ENCODE measurements at regions not wholly inside any gene's neighbourhood (a gene's known extent, or its start where the extent isn't known, plus 50 kb on each side); places are given as distances from the start of the nearest gene placed in this dataset.

GRCh38 chr15:47824147-47824546 is 106.8 kb downstream of the SEMA6D start:
- no peak for DNase-seq

GRCh38 chr15:47829667-47830066 is 112.4 kb downstream of the SEMA6D start:
- DNase-seq = no peak

- DNase-seq = no peak
Observed at GRCh38 chr15:47834093-47834492, 116.8 kb downstream of the SEMA6D start.

GRCh38 chr15:47839233-47839825 is 122.0 kb downstream of the SEMA6D start:
- no peak for DNase-seq

- DNase-seq = no peak
Observed at GRCh38 chr15:47843124-47843663, 125.9 kb downstream of the SEMA6D start.

- no peak for DNase-seq
Observed at GRCh38 chr15:47844437-47844836, 127.1 kb downstream of the SEMA6D start.

- no peak for DNase-seq
Observed at GRCh38 chr15:47846128-47846868, 129.0 kb downstream of the SEMA6D start.

GRCh38 chr15:47846876-47847275 is 129.6 kb downstream of the SEMA6D start:
- DNase-seq = no peak

GRCh38 chr15:47856071-47856470 is 138.8 kb downstream of the SEMA6D start:
- no peak for DNase-seq

- DNase-seq = no peak
Observed at GRCh38 chr15:47857014-47857775, 139.9 kb downstream of the SEMA6D start.

- no peak for DNase-seq
Observed at GRCh38 chr15:47857776-47858167, 140.5 kb downstream of the SEMA6D start.

- no peak for DNase-seq
Observed at GRCh38 chr15:47861111-47861903, 144.0 kb downstream of the SEMA6D start.

- no peak for DNase-seq
Observed at GRCh38 chr15:47862402-47862801, 145.1 kb downstream of the SEMA6D start.

GRCh38 chr15:47866446-47866845 is 149.1 kb downstream of the SEMA6D start:
- no peak for DNase-seq

GRCh38 chr15:47870300-47870955 is 153.1 kb downstream of the SEMA6D start:
- no peak for DNase-seq

- no peak for DNase-seq
Observed at GRCh38 chr15:47870956-47871625, 153.8 kb downstream of the SEMA6D start.

GRCh38 chr15:47872208-47872607 is 154.9 kb downstream of the SEMA6D start:
- no peak for DNase-seq

GRCh38 chr15:47872869-47873432 is 155.6 kb downstream of the SEMA6D start:
- DNase-seq = no peak

- DNase-seq = no peak
Observed at GRCh38 chr15:47876986-47877385, 159.7 kb downstream of the SEMA6D start.

GRCh38 chr15:47877836-47878235 is 160.5 kb downstream of the SEMA6D start:
- DNase-seq = no peak

- DNase-seq = no peak
Observed at GRCh38 chr15:47885920-47886319, 168.6 kb downstream of the SEMA6D start.

Data from CD4-positive, alpha-beta T cell treated with Interleukin-17A for 1 hour (primary cell).